ENCODE measurements at regions not wholly inside any gene's neighbourhood (a gene's known extent, or its start where the extent isn't known, plus 50 kb on each side); places are given as distances from the start of the nearest gene placed in this dataset.

DNA sequence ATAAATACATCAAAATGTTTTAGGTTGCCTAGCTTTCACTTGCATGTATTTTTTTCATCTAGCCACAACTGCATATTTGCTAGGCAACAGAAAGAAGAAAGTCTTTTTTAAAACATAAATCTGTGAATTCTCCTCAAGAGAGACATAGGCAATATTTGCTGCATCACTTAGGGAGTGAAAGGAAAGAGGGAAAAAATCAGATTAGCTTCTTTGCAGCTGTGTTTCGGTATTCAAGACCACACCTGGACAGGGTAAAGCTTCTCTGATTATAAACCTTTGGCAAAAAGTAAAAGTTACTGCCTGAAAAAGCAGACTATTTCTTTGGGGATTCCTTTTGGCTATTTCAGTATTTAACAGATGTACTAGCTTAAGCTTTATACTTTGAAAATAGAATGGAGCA lies 280.9 kb upstream of the ZSWIM2 start:
- TF ChIP-seq, protein P1, sequence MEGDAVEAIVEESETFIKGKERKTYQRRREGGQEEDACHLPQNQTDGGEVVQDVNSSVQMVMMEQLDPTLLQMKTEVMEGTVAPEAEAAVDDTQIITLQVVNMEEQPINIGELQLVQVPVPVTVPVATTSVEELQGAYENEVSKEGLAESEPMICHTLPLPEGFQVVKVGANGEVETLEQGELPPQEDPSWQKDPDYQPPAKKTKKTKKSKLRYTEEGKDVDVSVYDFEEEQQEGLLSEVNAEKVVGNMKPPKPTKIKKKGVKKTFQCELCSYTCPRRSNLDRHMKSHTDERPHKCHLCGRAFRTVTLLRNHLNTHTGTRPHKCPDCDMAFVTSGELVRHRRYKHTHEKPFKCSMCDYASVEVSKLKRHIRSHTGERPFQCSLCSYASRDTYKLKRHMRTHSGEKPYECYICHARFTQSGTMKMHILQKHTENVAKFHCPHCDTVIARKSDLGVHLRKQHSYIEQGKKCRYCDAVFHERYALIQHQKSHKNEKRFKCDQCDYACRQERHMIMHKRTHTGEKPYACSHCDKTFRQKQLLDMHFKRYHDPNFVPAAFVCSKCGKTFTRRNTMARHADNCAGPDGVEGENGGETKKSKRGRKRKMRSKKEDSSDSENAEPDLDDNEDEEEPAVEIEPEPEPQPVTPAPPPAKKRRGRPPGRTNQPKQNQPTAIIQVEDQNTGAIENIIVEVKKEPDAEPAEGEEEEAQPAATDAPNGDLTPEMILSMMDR (IDR thresholded peaks at IDR 0.05; ENCODE audit: insufficient read depth, low read length): no peak
- TF ChIP-seq POLR2AphosphoS5 (IDR thresholded peaks at IDR 0.05; ENCODE audit: low read depth): no peak
